H9 (cell line): ENCODE measurements at regions not wholly inside any gene's neighbourhood (a gene's known extent, or its start where the extent isn't known, plus 50 kb on each side); places are given as distances from the start of the nearest gene placed in this dataset.

Source experiments
- DNase-seq: peaks from one replicate; pipeline ENCODE4 v3.0.0-alpha.2; 2017
- H2AFZ ChIP-seq: one replicate; pipeline ENCODE4 v1.6.1; 2013; ENCODE audit warnings: mild to moderate bottlenecking, low read length, control low read depth, moderate library complexity
- H2AK5ac ChIP-seq: 2 replicates; pipeline ENCODE4 v1.6.1; 2013; ENCODE audit warnings: low read length, control low read depth, mixed read lengths; ENCODE audit not compliant: insufficient read length
- H2BK120ac ChIP-seq: one replicate; pipeline ENCODE4 v1.6.1; 2013; ENCODE audit warnings: low read depth, mild to moderate bottlenecking, low read length, control low read depth, inconsistent platforms; ENCODE audit not compliant: poor library complexity, severe bottlenecking
- H2BK12ac ChIP-seq: 2 replicates; pipeline ENCODE4 v1.6.1; 2013; ENCODE audit warnings: low read length, control low read depth, mixed read lengths, low read depth; ENCODE audit not compliant: insufficient read length
- H2BK15ac ChIP-seq: 2 replicates; pipeline ENCODE4 v1.6.1; 2013; ENCODE audit warnings: low read depth, low read length, control low read depth
- H2BK20ac ChIP-seq: one replicate; pipeline ENCODE4 v1.6.1; 2013; ENCODE audit warnings: low read depth, mild to moderate bottlenecking, low read length, control low read depth, inconsistent platforms; ENCODE audit not compliant: poor library complexity, severe bottlenecking
- H2BK5ac ChIP-seq: 2 replicates; pipeline ENCODE4 v1.6.1; 2013; ENCODE audit warnings: low read length, control low read depth, mixed read lengths; ENCODE audit not compliant: insufficient read length
- H3K14ac ChIP-seq: 2 replicates; pipeline ENCODE4 v1.6.1; 2013; ENCODE audit warnings: low read length, control low read depth; ENCODE audit not compliant: insufficient read depth
- H3K18ac ChIP-seq: 2 replicates; pipeline ENCODE4 v1.6.1; 2013; ENCODE audit warnings: low read depth, mild to moderate bottlenecking, mixed read lengths, low read length, control low read depth; ENCODE audit not compliant: insufficient read length
- H3K23ac ChIP-seq: 2 replicates; pipeline ENCODE4 v1.6.1; 2013; ENCODE audit warnings: low read length, control low read depth, mixed read lengths, low read depth; ENCODE audit not compliant: insufficient read length
- H3K23me2 ChIP-seq: 2 replicates; pipeline ENCODE4 v1.6.1; 2013; ENCODE audit warnings: low read depth, mild to moderate bottlenecking, mixed read lengths, low read length, control low read depth; ENCODE audit not compliant: insufficient read length, poor library complexity, severe bottlenecking
- H3K27ac ChIP-seq: 2 replicates; pipeline ENCODE4 v1.5.1; 2013; ENCODE audit warnings: low read length, control low read depth, mixed read lengths, low read depth; ENCODE audit not compliant: insufficient read length
- H3K27me3 ChIP-seq: 2 replicates; pipeline ENCODE4 v1.6.1; 2013; ENCODE audit warnings: low read length, control low read depth, inconsistent platforms; ENCODE audit not compliant: insufficient read depth
- H3K4ac ChIP-seq: 2 replicates; pipeline ENCODE4 v1.6.1; 2013; ENCODE audit warnings: low read depth, mild to moderate bottlenecking, control low read depth, inconsistent platforms, low read length, moderate library complexity
- H3K4me1 ChIP-seq: 2 replicates; pipeline ENCODE4 v1.6.1; 2013; ENCODE audit warnings: low read length, control low read depth, inconsistent platforms; ENCODE audit not compliant: insufficient read depth
- H3K4me2 ChIP-seq: 2 replicates; pipeline ENCODE4 v1.6.1; 2013; ENCODE audit warnings: low read length, control low read depth, mixed read lengths; ENCODE audit not compliant: insufficient read length, insufficient read depth
- H3K56ac ChIP-seq: 2 replicates; pipeline ENCODE4 v1.6.1; 2013; ENCODE audit warnings: low read depth, mild to moderate bottlenecking, mixed read lengths, low read length, control low read depth; ENCODE audit not compliant: insufficient read length
- H3K79me1 ChIP-seq: 2 replicates; pipeline ENCODE4 v1.6.1; 2013; ENCODE audit warnings: low read depth, mild to moderate bottlenecking, moderate library complexity, low read length, control low read depth, inconsistent platforms; ENCODE audit not compliant: insufficient read depth, poor library complexity, severe bottlenecking
- H3K79me2 ChIP-seq: 2 replicates; pipeline ENCODE4 v1.6.1; 2013; ENCODE audit warnings: low read length, control low read depth, inconsistent platforms; ENCODE audit not compliant: insufficient read depth
- H3K9ac ChIP-seq: 2 replicates; pipeline ENCODE4 v1.6.1; 2013; ENCODE audit warnings: low read length, control low read depth, mixed read lengths; ENCODE audit not compliant: insufficient read length; ENCODE audit errors: extremely low read depth
- H3K9me3 ChIP-seq: one replicate; pipeline ENCODE4 v1.6.1; 2013; ENCODE audit warnings: low read depth, low read length, inconsistent platforms; ENCODE audit not compliant: control insufficient read depth
- H3T11ph ChIP-seq: one replicate; pipeline ENCODE4 v1.6.1; 2013; ENCODE audit warnings: mild to moderate bottlenecking, low read length, control low read depth, inconsistent platforms
- H4K20me1 ChIP-seq: one replicate; pipeline ENCODE4 v1.6.1; 2013; ENCODE audit not compliant: control insufficient read depth, insufficient read length, insufficient read depth
- H4K5ac ChIP-seq: 2 replicates; pipeline ENCODE4 v1.6.1; 2013; ENCODE audit warnings: low read depth, mild to moderate bottlenecking, mixed read lengths, low read length, control low read depth; ENCODE audit not compliant: insufficient read length
- H4K8ac ChIP-seq: replicated peaks from 2 replicates; pipeline ENCODE4 v1.6.1; 2013; ENCODE audit warnings: low read length, control low read depth, mixed read lengths, low read depth; ENCODE audit not compliant: insufficient read length
- H4K91ac ChIP-seq: 2 replicates; pipeline ENCODE4 v1.6.1; 2013; ENCODE audit warnings: low read depth, mild to moderate bottlenecking, moderate library complexity, mixed read lengths, low read length, control low read depth; ENCODE audit not compliant: insufficient read length
- H3K27ac Mint-ChIP-seq, 3 experiments: 2 replicates in 2 of 3; 3 replicates in 1 of 3; pipeline ENCODE4 v1.8.0; 2020 to 2021; ENCODE audit warnings: mixed read lengths in 3 of 3, mild to moderate bottlenecking in 1 of 3, moderate library complexity in 1 of 3
- H3K27me3 Mint-ChIP-seq: 2 replicates; pipeline ENCODE4 v1.8.0; 2021; ENCODE audit warnings: low read depth, mild to moderate bottlenecking, moderate library complexity, mixed read lengths
- H3K36me3 Mint-ChIP-seq, 3 experiments: 2 replicates in 2 of 3; 3 replicates in 1 of 3; pipeline ENCODE4 v1.8.0; 2020 to 2021; ENCODE audit warnings: low read depth in 3 of 3, mixed read lengths in 3 of 3; ENCODE audit not compliant: insufficient read depth in 1 of 3
- H3K4me1 Mint-ChIP-seq, 2 experiments: 2 replicates each; pipeline ENCODE4 v1.8.0; 2020; ENCODE audit warnings: mixed read lengths in 2 of 2
- H3K4me3 Mint-ChIP-seq, 2 experiments: 2 replicates in 1 of 2; 3 replicates in 1 of 2; pipeline ENCODE4 v1.8.0; 2020 to 2021; ENCODE audit warnings: mild to moderate bottlenecking in 2 of 2, mixed read lengths in 2 of 2, moderate library complexity in 1 of 2
- H3K9me3 Mint-ChIP-seq, 2 experiments: 2 replicates in 1 of 2; 3 replicates in 1 of 2; pipeline ENCODE4 v1.8.0; 2020; ENCODE audit warnings: mild to moderate bottlenecking in 2 of 2, mixed read lengths in 2 of 2, moderate library complexity in 1 of 2
- CTCF ChIP-seq: fragments of 200-600 bp; sonication (generic); conservative IDR thresholded peaks from 3 replicates; pipeline ENCODE4 v1.8.0; 2021; ENCODE audit warnings: antibody characterized with exemption, mild to moderate bottlenecking
- WGBS: extraction: QIAGEN DNeasy Blood & Tissue Kit; methylation state at CpG from one replicate; pipeline ENCODE4 v1.1.7; 2013; ENCODE audit warnings: missing lambda C conversion rate, low lambda C conversion rate, mixed read lengths; ENCODE audit not compliant: insufficient read length; ENCODE audit errors: extremely low coverage; 5-methylcytosine and 5-hydroxymethylcytosine counted together

- no peak overlapping the region for H3K27ac Mint-ChIP-seq
- H4K8ac ChIP-seq, result no peak overlapping the region
These were observed 262.5 kb upstream of the PELI2 start for GRCh38 chr14:55855751-55856150.

More at GRCh38 chr14:55855751-55856150, 262.5 kb upstream of the PELI2 start:
- no peaks in the 10 kb centered on the region for H3K79me1 ChIP-seq
- H2BK5ac ChIP-seq, result no peak overlapping the region
- H3K4me3 Mint-ChIP-seq, result no peak overlapping the region
- no peak overlapping the region for H3T11ph ChIP-seq
- H3K56ac ChIP-seq, result no peak overlapping the region
- no peak overlapping the region for H2BK15ac ChIP-seq
- peaks cover 11 to 24% (median 17%) of the 10 kb centered on the region in 3 experiments for H3K36me3 Mint-ChIP-seq
- no peaks in the 10 kb centered on the region for H3K4me1 Mint-ChIP-seq
- DNase-seq, result no peak
- no peak overlapping the region for H3K9ac ChIP-seq
- H3K18ac ChIP-seq, result no peak overlapping the region
- WGBS, result no CpG with 5 or more reads among the region's 2 CpGs
- no peak overlapping the region for H3K4me2 ChIP-seq
- H3K9me3 ChIP-seq, result no peaks in the 10 kb centered on the region
- H2BK12ac ChIP-seq, result no peak overlapping the region
- no peak overlapping the region for H2BK120ac ChIP-seq
- TF ChIP-seq CTCF, result no peak
- H3K27ac ChIP-seq, result no peak overlapping the region
- H3K4ac ChIP-seq, result no peak overlapping the region
- H2AK5ac ChIP-seq, result no peak overlapping the region
- no peak overlapping the region for H4K5ac ChIP-seq
- H2BK20ac ChIP-seq, result no peak overlapping the region
- H3K9me3 Mint-ChIP-seq, result peaks cover 23 to 24% of the 10 kb centered on the region in 2 experiments
- H3K4me1 ChIP-seq, result no peaks in the 10 kb centered on the region
- no peaks in the 10 kb centered on the region for H4K20me1 ChIP-seq
- no peak overlapping the region for H3K23ac ChIP-seq
- no peak overlapping the region for H3K14ac ChIP-seq
- no peaks in the 10 kb centered on the region for H3K27me3 Mint-ChIP-seq
- no peaks in the 10 kb centered on the region for H3K79me2 ChIP-seq
- no peaks in the 10 kb centered on the region for H3K27me3 ChIP-seq
- H3K23me2 ChIP-seq, result no peaks in the 10 kb centered on the region
- H2AFZ ChIP-seq, result no peak overlapping the region
- H4K91ac ChIP-seq, result no peak overlapping the region
